Glomerular visceral epithelial cell (primary cell): ENCODE measurements at regions not wholly inside any gene's neighbourhood (a gene's known extent, or its start where the extent isn't known, plus 50 kb on each side); places are given as distances from the start of the nearest gene placed in this dataset.

ENCODE experiments used
- DNase-seq: peaks from one replicate; pipeline ENCODE4 v3.0.0-alpha.2; 2016; ENCODE audit errors: extremely low spot score

- DNase-seq, result no peak
Measured at GRCh38 chr14:45364565-45365156, 111.7 kb upstream of the MIS18BP1 start.

GRCh38 chr14:45362505-45362904, 109.5 kb upstream of the MIS18BP1 start:
- no peak for DNase-seq

GRCh38 chr14:45361727-45362126, 108.7 kb upstream of the MIS18BP1 start:
- DNase-seq, result no peak

- DNase-seq, result no peak
Measured at GRCh38 chr14:45359746-45360145, 106.7 kb upstream of the MIS18BP1 start.

GRCh38 chr14:45332360-45332988, 79.5 kb upstream of the MIS18BP1 start:
- no peak for DNase-seq

- DNase-seq, result no peak
Measured at GRCh38 chr14:45308745-45309397, 55.9 kb upstream of the MIS18BP1 start.
